HG03521 (cell line): ENCODE measurements at regions not wholly inside any gene's neighbourhood (a gene's known extent, or its start where the extent isn't known, plus 50 kb on each side); places are given as distances from the start of the nearest gene placed in this dataset.
"Not testable (repeated sequence)": the region's sequence is repeated elsewhere in the genome, so short reads cannot be mapped to it uniquely, and the experiment has no call there.

Source experiments
- ATAC-seq: cut with Tn5 transposase; IDR thresholded peaks from one replicate; pipeline ENCODE4 v1.9.1; 2021; ENCODE audit warnings: mild to moderate bottlenecking, moderate library complexity; ENCODE audit not compliant: unreplicated experiment

DNA sequence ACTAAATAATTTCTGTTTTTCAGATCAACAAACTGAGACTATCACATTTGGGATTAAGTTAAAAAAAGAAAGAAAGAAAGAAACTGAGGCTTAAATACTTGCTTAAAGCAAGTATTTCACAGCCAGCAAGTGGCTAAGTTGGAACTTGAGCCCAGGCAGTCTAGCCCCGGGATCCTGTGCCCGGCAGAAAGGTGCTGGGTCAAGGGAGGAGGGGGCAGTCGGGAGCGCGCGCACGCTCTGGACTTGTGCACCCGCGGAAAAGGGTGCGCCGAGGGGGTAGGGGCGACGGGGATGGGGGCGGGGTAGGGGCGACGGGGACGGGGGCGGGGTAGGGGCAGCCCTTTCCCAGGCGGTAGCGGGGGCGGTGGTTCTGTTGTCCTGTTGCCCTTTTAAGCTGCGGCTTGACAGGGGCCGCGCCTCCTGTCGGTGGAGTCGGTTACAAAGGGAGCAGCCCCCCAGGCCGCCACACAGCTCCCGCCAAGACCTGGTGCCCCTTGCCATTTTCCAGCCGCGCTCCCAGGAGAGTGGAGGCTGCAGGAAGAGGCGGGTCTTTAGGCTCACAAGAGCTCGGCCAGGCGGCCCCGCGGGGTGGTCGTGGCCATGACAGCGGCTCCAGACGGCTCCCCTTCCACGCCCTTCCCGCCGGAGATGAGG is 60.6 kb downstream of the GOLGA8T start:
- not testable (repeated sequence) for ATAC-seq

DNA sequence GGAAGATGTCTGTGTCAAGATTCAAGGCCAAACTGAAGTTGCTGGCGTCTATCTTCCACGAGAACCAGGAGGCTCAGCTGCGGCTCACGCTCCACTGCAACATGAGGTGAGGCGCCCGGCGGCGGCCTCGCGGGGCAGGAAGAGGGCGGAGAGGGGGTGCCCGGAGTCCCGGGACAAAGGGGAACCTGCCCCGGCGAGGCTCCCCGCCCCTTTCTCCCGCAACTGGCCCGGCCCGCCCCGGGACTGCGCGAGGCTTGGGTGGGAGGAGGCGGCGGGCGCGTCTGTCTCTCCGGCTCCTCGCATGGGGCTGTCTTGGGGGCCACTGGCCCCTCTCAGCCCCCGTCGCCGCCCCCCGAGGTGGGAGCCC is 61.1 kb downstream of the GOLGA8T start:
- not testable (repeated sequence) for ATAC-seq

DNA sequence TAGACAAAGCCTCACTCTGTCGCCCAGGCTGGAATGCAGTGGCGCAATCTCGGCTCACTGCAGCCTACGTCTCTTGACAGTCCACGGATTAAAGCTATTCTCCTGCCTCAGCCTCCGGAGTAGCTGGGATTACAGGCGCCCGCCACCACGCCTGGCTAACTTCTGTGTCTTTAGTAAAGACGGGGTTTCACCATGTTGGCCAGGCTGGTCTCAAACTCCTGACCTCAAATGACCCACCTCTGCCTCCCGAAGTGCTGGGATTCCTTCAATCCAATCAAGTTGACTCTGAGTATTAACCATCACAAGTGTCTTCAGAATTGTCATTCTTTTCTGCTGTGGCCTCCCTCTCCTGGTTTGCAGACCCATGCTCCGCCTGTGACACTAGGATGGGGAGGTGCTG is 61.9 kb downstream of the GOLGA8T start:
- not testable (repeated sequence) for ATAC-seq

DNA sequence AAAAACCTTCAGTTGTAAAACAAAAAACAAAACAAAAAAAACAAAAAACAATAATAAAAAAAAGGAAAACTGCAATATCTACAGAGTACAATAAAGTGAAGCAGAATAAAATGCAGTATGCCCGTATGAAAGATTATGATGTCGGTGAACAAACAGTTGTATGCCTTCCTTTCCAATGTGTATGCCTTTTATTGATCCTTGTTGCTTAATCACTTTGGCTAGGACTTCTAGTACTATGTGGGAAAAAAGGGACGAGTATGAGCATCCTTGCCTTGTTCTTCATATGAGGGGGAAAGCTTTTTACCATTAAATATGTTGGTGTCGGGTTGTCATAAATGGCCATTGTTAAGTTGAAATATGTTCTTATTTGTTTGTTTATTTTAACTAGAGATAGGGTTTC is 66.7 kb downstream of the GOLGA8T start:
- not testable (repeated sequence) for ATAC-seq

DNA sequence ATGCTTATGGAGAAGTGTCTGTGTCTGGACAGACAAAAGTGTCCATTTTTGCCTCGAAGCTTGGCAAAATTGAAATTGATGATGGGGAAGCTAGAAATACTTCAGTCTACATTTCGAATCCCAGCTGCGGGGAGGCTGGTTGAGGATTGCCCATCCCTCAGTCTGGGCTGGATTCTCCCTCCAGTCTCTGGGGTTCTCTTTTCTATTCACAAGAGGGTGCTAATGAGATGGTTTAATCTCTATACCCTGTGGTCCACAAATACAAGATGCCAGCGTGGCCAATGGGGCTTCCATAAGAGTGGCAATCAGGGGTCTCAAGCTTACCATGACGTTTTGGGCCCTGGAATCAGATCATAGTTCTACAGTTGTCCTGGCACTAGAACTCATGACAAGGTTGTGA is 78.9 kb downstream of the GOLGA8T start:
- ATAC-seq: not testable (repeated sequence)

DNA sequence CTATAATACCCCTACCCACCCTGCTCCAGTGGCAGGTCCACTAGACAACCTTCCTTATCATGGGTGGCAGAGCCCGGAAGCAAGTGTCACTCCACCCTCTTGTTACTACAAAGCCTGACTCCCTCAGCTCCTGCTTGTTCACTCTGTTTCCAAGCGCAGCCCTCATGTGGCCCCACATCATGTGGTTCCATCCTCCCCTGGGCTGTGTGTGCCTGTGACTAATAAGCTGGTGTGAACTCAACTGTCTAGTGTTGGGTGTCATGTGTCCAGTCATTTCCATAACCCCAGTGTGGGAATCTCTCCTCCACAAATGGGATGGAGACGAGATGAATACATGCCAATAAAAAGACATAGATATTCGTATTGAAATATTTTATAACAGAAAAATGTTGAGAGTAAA is 87.0 kb downstream of the GOLGA8T start:
- ATAC-seq: not testable (repeated sequence)

DNA sequence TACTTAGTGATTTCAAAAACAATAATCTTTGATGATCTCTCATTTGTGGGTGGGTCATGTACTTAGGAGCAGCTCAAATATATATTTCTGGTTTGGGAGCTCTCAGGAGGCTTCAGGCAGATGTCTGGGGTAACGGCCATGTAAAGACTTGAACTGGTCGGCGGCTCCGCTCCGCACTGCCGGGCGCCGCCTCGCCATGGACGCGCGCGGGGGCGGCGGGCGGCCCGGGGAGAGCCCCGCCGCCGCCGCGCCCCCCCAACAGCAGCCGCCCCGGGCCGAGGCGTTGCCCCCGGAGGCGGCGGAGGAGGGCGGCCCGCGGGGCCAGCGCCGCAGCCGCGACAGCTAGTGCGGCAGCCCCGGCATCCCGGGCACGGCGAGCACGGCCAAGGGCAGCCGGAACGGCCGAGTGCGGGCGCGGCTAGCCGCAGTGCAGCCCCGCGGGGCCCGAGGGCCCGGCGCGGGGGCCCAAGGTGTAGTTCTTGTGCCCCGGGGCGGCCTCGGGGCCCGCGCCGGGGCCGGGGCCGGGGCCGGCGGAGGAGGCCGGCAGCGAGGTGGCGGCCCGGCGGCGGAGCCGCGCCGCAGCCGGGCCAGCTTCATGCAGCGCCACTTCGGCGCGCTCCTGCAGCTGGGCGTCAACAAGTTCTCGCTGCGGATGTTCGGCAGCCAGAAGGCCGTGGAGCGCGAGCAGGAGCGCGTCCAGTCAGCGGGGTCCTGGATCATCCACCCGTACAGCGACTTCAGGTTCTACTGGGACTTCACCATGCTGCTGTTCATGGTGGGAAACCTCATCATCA is 88.1 kb downstream of the GOLGA8T start:
- not testable (repeated sequence) for ATAC-seq

DNA sequence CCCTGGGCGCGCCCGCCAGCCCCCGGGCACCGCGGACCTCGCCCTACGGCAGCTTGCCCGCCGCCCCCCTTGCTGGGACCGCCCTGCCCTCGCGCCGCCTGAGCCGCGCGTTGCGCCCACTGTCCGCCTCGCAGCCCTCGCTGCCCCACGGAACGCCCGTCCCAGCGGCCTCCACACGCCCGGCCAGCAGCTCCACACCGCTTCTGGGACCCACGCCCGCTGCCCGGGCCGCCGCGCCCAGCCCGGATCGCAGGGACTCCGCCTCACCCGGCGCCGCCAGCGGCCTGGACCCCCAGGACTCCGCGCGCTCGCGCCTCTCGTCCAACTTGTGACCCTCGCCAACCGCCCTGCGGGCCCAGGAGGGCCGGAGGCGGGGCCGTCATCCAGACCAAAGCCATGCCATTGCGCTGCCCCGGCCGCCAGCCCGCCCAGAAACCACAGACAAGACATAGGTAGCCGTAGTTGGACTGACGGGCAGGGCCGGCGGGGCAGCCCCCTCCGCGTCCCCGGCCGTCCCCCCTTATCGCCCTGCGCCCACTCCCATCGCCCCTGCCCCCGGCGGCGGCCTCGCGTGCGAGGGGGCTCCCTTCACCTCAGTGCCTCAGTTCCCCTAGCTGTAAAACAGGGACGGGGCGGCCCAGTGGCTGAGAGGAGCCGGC is 90.5 kb downstream of the GOLGA8T start:
- not testable (repeated sequence) for ATAC-seq

DNA sequence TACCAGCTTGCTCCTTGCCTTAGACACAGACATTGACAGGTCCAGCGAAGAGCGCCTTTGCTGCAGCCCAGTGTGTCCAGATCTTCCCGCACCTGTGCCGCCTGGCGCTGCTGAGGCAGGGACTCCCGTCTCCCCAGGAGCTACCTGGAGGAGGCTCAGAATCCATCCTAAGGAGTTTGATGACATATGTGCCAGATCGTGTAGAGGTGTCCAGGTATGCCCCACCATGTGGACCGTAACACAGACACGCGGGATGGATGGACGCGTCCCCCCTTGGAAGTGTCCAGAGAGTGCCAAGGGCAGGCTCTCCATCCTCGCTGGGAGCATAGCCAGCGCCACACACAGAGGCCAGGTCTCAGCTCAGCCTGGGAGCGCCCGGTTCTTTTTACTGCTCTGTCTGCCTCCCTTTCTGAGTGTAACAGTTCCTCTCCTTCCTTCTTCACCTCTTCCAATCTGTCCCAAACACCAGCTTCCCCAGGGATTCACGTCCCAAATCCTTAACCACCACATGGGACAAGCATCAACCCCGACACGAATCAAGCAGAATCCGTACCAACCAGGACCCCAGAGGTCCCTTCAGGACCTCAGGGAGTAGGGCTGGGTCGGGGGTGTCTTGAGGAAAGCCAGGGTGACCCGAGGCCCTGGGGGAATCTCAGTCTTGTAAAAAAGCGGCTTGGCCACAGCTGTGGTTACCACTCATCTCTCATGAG is 126.7 kb downstream of the GOLGA8T start:
- ATAC-seq: not testable (repeated sequence)

DNA sequence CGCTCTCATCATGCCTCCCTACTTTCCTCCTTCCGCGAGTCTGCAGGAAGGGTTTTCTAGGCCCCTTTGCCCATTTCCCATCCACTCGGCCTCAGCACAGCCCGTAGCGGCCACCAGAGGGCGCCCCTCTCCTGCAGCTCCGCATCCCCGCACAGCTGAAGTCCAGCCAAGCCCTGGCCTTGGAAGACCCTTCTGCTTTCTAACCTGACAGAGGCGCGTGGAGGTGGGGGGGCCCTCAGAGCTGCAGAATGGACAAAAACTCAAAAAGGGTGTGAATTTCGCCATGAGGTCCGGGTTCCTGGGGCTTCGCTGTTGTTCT is 127.2 kb downstream of the GOLGA8T start:
- ATAC-seq: peak; percentile 53

DNA sequence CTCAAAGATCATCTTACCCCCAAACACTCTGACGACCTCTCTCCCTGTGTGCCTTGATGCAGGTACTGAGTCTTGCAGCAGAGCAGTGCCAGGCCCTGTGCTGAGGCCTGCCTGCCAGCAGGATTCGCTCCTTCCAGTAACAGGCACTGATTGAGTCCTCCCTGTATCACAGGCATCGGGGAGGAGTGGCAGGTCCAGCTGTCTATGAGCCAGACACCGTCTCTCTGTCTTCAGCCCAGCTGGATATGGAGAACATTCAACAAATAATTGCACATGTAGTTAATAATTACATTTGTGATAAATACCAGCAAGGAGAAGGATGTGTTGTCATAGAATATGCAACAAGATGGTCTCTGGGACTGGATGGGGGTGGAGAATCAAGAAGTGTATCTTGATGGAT is 129.1 kb downstream of the GOLGA8T start:
- not testable (repeated sequence) for ATAC-seq

DNA sequence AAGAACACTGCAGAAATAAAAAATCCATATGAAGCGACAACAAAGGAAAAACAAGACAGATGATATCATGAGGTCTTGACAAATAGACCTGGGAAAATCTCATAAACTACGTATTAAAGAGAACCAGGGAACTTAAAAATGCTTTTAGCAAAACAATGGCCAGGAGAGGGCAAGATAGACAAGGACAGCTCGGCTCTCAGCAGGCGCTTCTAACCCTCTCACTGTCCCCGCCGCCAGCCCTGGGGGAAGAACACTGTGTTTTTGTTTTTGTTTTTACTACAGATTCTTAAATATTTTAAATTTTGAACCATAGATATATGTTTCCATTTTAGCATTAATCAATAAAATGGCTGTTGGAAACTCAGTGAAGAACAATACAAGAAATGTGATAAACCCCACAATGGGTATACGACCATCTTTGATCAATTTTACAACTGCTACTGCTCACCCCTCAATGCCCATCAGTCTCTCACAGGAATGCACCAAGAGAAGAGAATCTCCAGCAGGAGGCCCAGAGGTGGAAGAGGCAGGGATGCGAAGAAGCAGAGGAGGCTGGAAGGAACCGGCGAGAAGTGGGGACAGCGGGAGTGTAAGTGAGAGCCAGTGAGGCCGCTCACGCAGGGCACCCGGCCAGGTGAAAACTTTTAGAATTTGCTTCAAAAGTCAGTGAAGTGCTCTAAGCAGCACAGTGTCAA is 98.0 kb downstream of the CHRFAM7A start:
- ATAC-seq: not testable (repeated sequence)

DNA sequence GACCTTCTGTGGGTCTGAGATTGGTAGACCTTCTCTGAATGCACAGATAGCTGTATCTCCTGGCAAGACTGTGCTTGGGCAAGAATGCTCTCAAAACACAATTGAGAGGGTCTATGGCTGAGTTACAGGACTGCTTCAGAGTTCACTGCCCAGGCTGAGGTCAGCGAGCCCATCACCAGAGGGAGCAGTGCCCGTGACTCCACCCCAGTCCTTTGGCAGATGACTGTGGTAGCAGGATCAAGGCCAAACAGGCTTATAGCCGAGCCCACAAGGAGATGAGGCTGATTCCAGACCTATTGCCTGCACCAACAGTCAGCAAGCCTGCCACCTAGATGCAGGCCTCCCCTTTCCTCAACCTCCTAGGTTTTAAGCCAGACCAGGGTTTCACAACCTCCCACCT is 89.4 kb downstream of the CHRFAM7A start:
- ATAC-seq: not testable (repeated sequence)
